ENCODE measurements at regions not wholly inside any gene's neighbourhood (a gene's known extent, or its start where the extent isn't known, plus 50 kb on each side); places are given as distances from the start of the nearest gene placed in this dataset.
A peak's percentile ranks its signal among the peaks of the same experiment; 100 is the strongest.
"Not testable (repeated sequence)": the region's sequence is repeated elsewhere in the genome, so short reads cannot be mapped to it uniquely, and the experiment has no call there.

- no peaks in the 10 kb centered on the region for H3K36me3 ChIP-seq (ENCODE audit: control insufficient read depth, insufficient read depth, low read length)
- H3K4me1 ChIP-seq (ENCODE audit: control insufficient read depth, insufficient read depth, low read length), result no peaks in the 10 kb centered on the region
- H3K27me3 ChIP-seq (ENCODE audit: control insufficient read depth, insufficient read depth, low read length), result no peaks in the 10 kb centered on the region
- no peaks in the 10 kb centered on the region for H3K9me3 ChIP-seq (ENCODE audit: control insufficient read depth, insufficient read depth, low read length)
- H3K4me3 ChIP-seq (ENCODE audit: low read depth, low read length), result no peak overlapping the region
- H3K9ac ChIP-seq (ENCODE audit: low read depth, low read length), result no peak overlapping the region
- H3K27ac ChIP-seq (ENCODE audit: low read depth, low read length), result no peak overlapping the region
Measured at GRCh38 chr2:138086576-138086975, 122.3 kb downstream of the HNMT start.

GRCh38 chr2:138087751-138088593, 123.7 kb downstream of the HNMT start:
- no peak overlapping the region for H3K27ac ChIP-seq (ENCODE audit: low read depth, low read length)
- H3K9me3 ChIP-seq (ENCODE audit: control insufficient read depth, insufficient read depth, low read length), result no peaks in the 10 kb centered on the region
- no peak overlapping the region for H3K4me3 ChIP-seq (ENCODE audit: low read depth, low read length)
- H3K27me3 ChIP-seq (ENCODE audit: control insufficient read depth, insufficient read depth, low read length), result no peaks in the 10 kb centered on the region
- H3K4me1 ChIP-seq (ENCODE audit: control insufficient read depth, insufficient read depth, low read length), result no peaks in the 10 kb centered on the region
- no peaks in the 10 kb centered on the region for H3K36me3 ChIP-seq (ENCODE audit: control insufficient read depth, insufficient read depth, low read length)
- H3K9ac ChIP-seq (ENCODE audit: low read depth, low read length), result no peak overlapping the region

GRCh38 chr2:138090330-138090729, 126.1 kb downstream of the HNMT start:
- Histone ChIP-seq H3K27ac (ENCODE audit: low read depth, low read length) (no peak overlapping the region), H3K27me3 (ENCODE audit: control insufficient read depth, insufficient read depth, low read length) (no peaks in the 10 kb centered on the region), H3K4me3 (ENCODE audit: low read depth, low read length) (no peak overlapping the region), H3K36me3 (ENCODE audit: control insufficient read depth, insufficient read depth, low read length) (no peaks in the 10 kb centered on the region), H3K4me1 (ENCODE audit: control insufficient read depth, insufficient read depth, low read length) (peaks cover 20% of the 10 kb centered on the region), H3K9me3 (ENCODE audit: control insufficient read depth, insufficient read depth, low read length) (no peaks in the 10 kb centered on the region), H3K9ac (ENCODE audit: low read depth, low read length) (no peak overlapping the region)

GRCh38 chr2:138093455-138093854, 129.2 kb downstream of the HNMT start:
- Histone ChIP-seq H3K36me3 (ENCODE audit: control insufficient read depth, insufficient read depth, low read length) (no peaks in the 10 kb centered on the region), H3K9ac (ENCODE audit: low read depth, low read length) (no peak overlapping the region), H3K27ac (ENCODE audit: low read depth, low read length) (no peak overlapping the region), H3K9me3 (ENCODE audit: control insufficient read depth, insufficient read depth, low read length) (no peaks in the 10 kb centered on the region), H3K4me3 (ENCODE audit: low read depth, low read length) (no peak overlapping the region), H3K4me1 (ENCODE audit: control insufficient read depth, insufficient read depth, low read length) (peaks cover 20% of the 10 kb centered on the region), H3K27me3 (ENCODE audit: control insufficient read depth, insufficient read depth, low read length) (no peaks in the 10 kb centered on the region)

GRCh38 chr2:138094031-138094430, 129.8 kb downstream of the HNMT start:
- Histone ChIP-seq H3K27ac (ENCODE audit: low read depth, low read length) (no peak overlapping the region), H3K9me3 (ENCODE audit: control insufficient read depth, insufficient read depth, low read length) (no peaks in the 10 kb centered on the region), H3K9ac (ENCODE audit: low read depth, low read length) (no peak overlapping the region), H3K4me1 (ENCODE audit: control insufficient read depth, insufficient read depth, low read length) (peaks cover 20% of the 10 kb centered on the region), H3K36me3 (ENCODE audit: control insufficient read depth, insufficient read depth, low read length) (no peaks in the 10 kb centered on the region), H3K27me3 (ENCODE audit: control insufficient read depth, insufficient read depth, low read length) (no peaks in the 10 kb centered on the region), H3K4me3 (ENCODE audit: low read depth, low read length) (peak overlapping the region; percentile 25; the same call in 1 of the 2 replicates)

GRCh38 chr2:138095336-138095735, 131.1 kb downstream of the HNMT start:
- H3K9ac ChIP-seq (ENCODE audit: low read depth, low read length), result no peak overlapping the region
- no peak overlapping the region for H3K4me3 ChIP-seq (ENCODE audit: low read depth, low read length)
- H3K27me3 ChIP-seq (ENCODE audit: control insufficient read depth, insufficient read depth, low read length), result no peaks in the 10 kb centered on the region

GRCh38 chr2:138099288-138099687, 135.0 kb downstream of the HNMT start:
- not testable (repeated sequence) for H3K9me3 ChIP-seq (ENCODE audit: control insufficient read depth, insufficient read depth, low read length); H3K4me1 ChIP-seq (ENCODE audit: control insufficient read depth, insufficient read depth, low read length); H3K27ac ChIP-seq (ENCODE audit: low read depth, low read length); H3K4me3 ChIP-seq (ENCODE audit: low read depth, low read length); H3K9ac ChIP-seq (ENCODE audit: low read depth, low read length); H3K36me3 ChIP-seq (ENCODE audit: control insufficient read depth, insufficient read depth, low read length); H3K27me3 ChIP-seq (ENCODE audit: control insufficient read depth, insufficient read depth, low read length)

More at GRCh38 chr2:138095336-138095735, 131.1 kb downstream of the HNMT start:
- H3K36me3 ChIP-seq (ENCODE audit: control insufficient read depth, insufficient read depth, low read length), result no peaks in the 10 kb centered on the region
- H3K9me3 ChIP-seq (ENCODE audit: control insufficient read depth, insufficient read depth, low read length), result no peaks in the 10 kb centered on the region
- H3K27ac ChIP-seq (ENCODE audit: low read depth, low read length), result no peak overlapping the region
- H3K4me1 ChIP-seq (ENCODE audit: control insufficient read depth, insufficient read depth, low read length), result peaks cover 20% of the 10 kb centered on the region

- H3K4me1 ChIP-seq (ENCODE audit: control insufficient read depth, insufficient read depth, low read length), result no peaks in the 10 kb centered on the region
- no peaks in the 10 kb centered on the region for H3K36me3 ChIP-seq (ENCODE audit: control insufficient read depth, insufficient read depth, low read length)
- no peaks in the 10 kb centered on the region for H3K9me3 ChIP-seq (ENCODE audit: control insufficient read depth, insufficient read depth, low read length)
- H3K27ac ChIP-seq (ENCODE audit: low read depth, low read length), result no peak overlapping the region
- H3K4me3 ChIP-seq (ENCODE audit: low read depth, low read length), result no peak overlapping the region
- no peaks in the 10 kb centered on the region for H3K27me3 ChIP-seq (ENCODE audit: control insufficient read depth, insufficient read depth, low read length)
- no peak overlapping the region for H3K9ac ChIP-seq (ENCODE audit: low read depth, low read length)
Measured at GRCh38 chr2:138101718-138102117, 137.4 kb downstream of the HNMT start.

- Histone ChIP-seq H3K27me3 (ENCODE audit: control insufficient read depth, insufficient read depth, low read length) (no peaks in the 10 kb centered on the region), H3K9me3 (ENCODE audit: control insufficient read depth, insufficient read depth, low read length) (no peaks in the 10 kb centered on the region), H3K9ac (ENCODE audit: low read depth, low read length) (no peak overlapping the region), H3K36me3 (ENCODE audit: control insufficient read depth, insufficient read depth, low read length) (no peaks in the 10 kb centered on the region), H3K4me3 (ENCODE audit: low read depth, low read length) (no peak overlapping the region), H3K4me1 (ENCODE audit: control insufficient read depth, insufficient read depth, low read length) (no peaks in the 10 kb centered on the region), H3K27ac (ENCODE audit: low read depth, low read length) (no peak overlapping the region)
Measured at GRCh38 chr2:138102664-138103063, 138.4 kb downstream of the HNMT start.

GRCh38 chr2:138103156-138103555, 138.9 kb downstream of the HNMT start:
- H3K27ac ChIP-seq (ENCODE audit: low read depth, low read length), result no peak overlapping the region
- no peak overlapping the region for H3K9ac ChIP-seq (ENCODE audit: low read depth, low read length)

GRCh38 chr2:138104071-138104470, 139.8 kb downstream of the HNMT start:
- H3K4me3 ChIP-seq (ENCODE audit: low read depth, low read length), result no peak overlapping the region
- H3K4me1 ChIP-seq (ENCODE audit: control insufficient read depth, insufficient read depth, low read length), result no peaks in the 10 kb centered on the region
- no peaks in the 10 kb centered on the region for H3K27me3 ChIP-seq (ENCODE audit: control insufficient read depth, insufficient read depth, low read length)
- H3K9ac ChIP-seq (ENCODE audit: low read depth, low read length), result no peak overlapping the region
- H3K36me3 ChIP-seq (ENCODE audit: control insufficient read depth, insufficient read depth, low read length), result no peaks in the 10 kb centered on the region
- no peak overlapping the region for H3K27ac ChIP-seq (ENCODE audit: low read depth, low read length)
- H3K9me3 ChIP-seq (ENCODE audit: control insufficient read depth, insufficient read depth, low read length), result no peaks in the 10 kb centered on the region

More at GRCh38 chr2:138103156-138103555, 138.9 kb downstream of the HNMT start:
- Histone ChIP-seq H3K4me3 (ENCODE audit: low read depth, low read length) (no peak overlapping the region), H3K27me3 (ENCODE audit: control insufficient read depth, insufficient read depth, low read length) (no peaks in the 10 kb centered on the region), H3K36me3 (ENCODE audit: control insufficient read depth, insufficient read depth, low read length) (no peaks in the 10 kb centered on the region), H3K4me1 (ENCODE audit: control insufficient read depth, insufficient read depth, low read length) (no peaks in the 10 kb centered on the region), H3K9me3 (ENCODE audit: control insufficient read depth, insufficient read depth, low read length) (no peaks in the 10 kb centered on the region)

Measured in HUES48 (cell line).